HG03442 (cell line): ENCODE measurements at regions not wholly inside any gene's neighbourhood (a gene's known extent, or its start where the extent isn't known, plus 50 kb on each side); places are given as distances from the start of the nearest gene placed in this dataset.

Experiments
- ATAC-seq: cut with Tn5 transposase; IDR thresholded peaks from one replicate; pipeline ENCODE4 v1.9.1; 2021; ENCODE audit warnings: mild to moderate bottlenecking, moderate library complexity; ENCODE audit not compliant: unreplicated experiment

- no peak for ATAC-seq
Observed at GRCh38 chr4:165666836-165667235, 206.2 kb upstream of the TLL1 start.

- ATAC-seq = no peak
Observed at GRCh38 chr4:165667969-165668368, 205.1 kb upstream of the TLL1 start.

DNA sequence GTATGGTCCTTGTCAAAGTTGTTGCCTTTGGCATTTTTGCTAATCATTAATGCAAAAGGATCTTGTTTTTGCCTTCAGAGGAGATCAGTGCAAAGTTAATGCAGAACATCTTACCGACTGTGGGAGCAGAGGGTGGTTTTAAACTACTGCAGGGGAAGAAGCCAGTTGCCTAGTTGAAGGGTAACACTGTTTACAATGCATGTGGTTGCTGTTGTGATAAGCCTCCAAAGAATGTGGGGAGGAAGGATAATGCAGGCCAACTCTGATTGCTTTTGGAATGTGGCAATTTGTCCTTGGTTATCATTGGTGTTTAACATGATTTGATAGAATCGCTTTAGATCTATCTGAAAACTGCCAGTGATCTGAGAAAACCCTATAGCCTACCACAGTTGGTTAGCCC lies 204.3 kb upstream of the TLL1 start:
- no peak for ATAC-seq

DNA sequence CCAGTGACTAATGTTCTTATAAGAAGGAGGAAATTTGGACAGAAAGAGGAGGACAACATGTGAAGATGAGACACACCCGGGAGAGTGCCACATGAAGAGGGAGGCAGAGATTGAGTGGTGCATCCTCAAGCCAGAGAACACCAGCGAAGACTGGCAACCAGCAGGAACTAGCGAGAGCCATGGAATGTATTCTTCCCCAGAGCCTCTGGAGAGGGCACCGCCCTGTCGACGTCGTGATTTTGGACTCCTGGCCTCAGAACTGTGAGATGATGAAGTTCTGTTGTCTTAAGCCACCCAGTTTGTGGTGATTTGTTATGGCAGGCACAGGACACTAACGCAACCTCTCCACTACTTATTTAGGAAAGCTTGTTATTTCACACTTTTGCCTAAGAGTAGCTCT lies 196.0 kb upstream of the TLL1 start:
- no peak for ATAC-seq

DNA sequence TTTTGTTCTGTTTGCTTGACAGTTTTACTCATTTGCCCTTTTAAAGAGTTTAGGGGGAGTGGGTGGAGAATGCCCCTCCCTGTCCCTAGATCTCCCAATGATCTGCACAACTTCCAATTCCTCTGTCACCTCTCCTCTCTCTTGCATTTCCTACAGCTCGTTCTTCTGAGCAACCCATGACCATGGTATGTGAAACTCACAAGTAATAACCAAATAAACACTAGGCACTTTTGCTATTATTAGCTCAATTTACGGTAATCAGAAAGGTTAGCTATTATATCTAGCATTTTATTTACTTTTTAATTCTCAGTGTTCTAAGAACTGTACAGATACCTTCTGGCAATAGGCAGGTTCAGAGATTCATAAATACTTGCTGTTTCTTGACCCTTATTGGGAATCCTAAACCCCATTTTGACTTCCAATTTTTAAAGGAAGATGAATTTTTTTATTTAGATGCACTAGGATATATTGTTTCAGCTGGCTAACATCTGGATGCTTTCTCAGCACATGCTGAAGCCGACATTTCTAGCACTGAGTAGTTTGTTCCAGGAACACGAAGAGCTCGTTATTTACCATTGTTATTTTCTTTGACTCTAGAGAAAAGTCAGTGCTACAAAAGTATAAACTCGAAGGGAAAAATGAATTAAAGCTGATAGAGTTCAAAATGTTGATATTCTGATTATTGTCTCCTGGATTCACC lies 194.7 kb upstream of the TLL1 start:
- ATAC-seq = no peak

DNA sequence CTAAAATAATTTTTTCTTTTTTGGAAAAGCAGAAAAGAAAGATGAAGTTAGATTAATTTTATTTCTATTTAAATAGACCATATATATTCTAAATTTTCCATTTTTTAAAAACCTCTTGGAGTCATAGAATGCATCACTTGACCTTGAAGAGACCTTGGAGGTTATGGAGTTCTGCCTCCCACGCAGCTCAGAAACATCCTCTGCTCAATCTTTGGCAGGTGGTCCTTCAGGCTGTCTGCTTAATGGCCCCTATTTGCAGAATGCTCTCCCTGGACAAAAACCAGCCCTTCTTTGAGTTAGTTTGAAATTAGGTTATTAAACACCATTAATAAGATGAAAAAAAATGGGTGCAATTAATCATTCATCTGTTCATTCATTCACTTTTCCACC lies 194.1 kb upstream of the TLL1 start:
- no peak for ATAC-seq

DNA sequence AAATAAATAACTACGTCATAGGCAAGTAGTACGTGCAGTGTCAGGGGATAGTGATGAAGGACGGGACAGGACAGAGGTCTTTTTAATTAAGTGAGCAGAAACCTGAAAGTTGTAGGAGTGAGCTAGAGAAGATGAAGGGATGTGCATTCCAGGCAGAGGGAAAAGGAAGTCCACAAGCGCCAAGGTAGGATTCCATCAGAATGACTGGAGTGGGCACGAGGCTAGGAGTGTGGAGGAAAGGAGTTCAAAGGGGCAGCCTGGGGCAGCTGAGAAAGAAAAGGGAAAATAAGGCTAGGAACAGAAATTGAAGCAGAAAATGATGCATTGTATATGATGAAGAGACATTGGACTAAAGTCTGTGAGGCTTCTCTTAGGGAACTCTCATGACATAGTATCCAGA lies 192.2 kb upstream of the TLL1 start:
- ATAC-seq = no peak

DNA sequence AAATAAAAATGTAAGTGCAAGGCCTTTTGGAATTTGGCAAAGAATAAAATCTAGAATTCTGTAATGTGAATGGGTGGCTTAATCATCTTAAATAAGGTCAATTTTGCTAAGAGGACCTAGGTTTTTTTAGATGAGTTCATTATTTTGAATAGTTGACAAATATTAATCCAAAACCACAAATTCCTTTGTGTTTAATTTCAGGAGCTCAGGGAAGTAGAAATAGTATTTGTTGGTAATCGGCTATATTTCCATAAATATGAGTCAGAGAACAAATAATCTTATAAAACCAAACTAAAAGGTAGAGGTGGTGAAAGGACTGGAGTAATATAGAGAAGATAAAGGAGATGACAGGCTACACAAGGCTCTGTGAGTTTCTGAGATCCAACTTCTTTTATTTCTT lies 190.4 kb upstream of the TLL1 start:
- no peak for ATAC-seq

DNA sequence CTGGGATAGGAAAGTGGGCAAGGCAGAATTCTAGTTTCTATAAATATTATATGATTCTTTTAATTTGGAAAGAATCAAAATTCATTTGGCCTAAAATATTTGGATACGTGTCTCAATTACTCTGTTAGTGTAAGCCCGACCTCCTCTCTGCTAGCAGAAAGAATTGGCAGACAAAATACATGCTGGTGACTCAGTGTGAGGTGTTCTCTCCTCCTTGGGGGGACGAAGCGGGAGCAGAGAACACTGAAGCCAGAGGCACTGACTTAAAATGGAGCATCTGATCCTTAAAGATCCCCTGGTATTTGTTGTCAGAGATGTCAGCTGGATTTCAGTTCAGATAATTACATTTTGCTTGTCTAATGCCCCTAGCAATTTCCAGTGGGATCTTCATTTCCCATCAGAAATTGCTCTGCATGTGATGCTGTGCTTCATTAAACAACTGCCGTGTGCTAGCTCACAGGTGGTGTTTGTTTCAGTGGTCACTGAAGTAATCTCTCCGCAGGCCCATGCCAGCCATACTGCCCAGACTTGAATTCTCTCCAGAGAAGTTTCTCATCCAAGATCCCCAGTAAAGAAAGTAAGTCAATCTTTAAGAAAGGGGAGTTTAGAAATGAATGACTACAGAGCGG lies 188.7 kb upstream of the TLL1 start:
- no peak for ATAC-seq

- ATAC-seq = no peak
Observed at GRCh38 chr4:165686756-165687155, 186.3 kb upstream of the TLL1 start.

GRCh38 chr4:165689159-165689558 lies 183.9 kb upstream of the TLL1 start:
- no peak for ATAC-seq

DNA sequence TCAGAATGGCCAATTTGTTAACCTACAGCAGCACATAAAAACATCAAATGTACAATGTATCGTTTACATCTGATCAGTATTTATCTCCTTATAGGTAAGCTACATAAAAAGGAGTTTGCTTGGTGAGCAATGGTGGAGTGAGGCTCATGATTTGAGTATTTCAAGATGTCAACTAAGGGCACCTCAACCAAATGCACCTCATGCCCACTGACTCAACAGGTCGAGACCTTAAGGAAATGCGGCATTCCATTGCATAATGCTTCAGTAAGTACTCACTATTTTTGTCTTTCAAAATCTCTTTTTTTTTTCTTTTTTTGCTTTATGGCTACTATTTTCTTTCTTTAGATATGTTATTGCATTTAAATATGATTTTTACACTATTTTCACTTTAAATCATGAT lies 181.0 kb upstream of the TLL1 start:
- ATAC-seq = no peak

GRCh38 chr4:165698272-165698671 lies 174.8 kb upstream of the TLL1 start:
- ATAC-seq = no peak

- ATAC-seq = no peak
Observed at GRCh38 chr4:165699055-165699454, 174.0 kb upstream of the TLL1 start.

- ATAC-seq = no peak
Observed at GRCh38 chr4:165700855-165701254, 172.2 kb upstream of the TLL1 start.

GRCh38 chr4:165707128-165707527 lies 165.9 kb upstream of the TLL1 start:
- no peak for ATAC-seq

GRCh38 chr4:165709516-165709915 lies 163.5 kb upstream of the TLL1 start:
- ATAC-seq = no peak

GRCh38 chr4:165709973-165710526 lies 163.0 kb upstream of the TLL1 start:
- no peak for ATAC-seq

DNA sequence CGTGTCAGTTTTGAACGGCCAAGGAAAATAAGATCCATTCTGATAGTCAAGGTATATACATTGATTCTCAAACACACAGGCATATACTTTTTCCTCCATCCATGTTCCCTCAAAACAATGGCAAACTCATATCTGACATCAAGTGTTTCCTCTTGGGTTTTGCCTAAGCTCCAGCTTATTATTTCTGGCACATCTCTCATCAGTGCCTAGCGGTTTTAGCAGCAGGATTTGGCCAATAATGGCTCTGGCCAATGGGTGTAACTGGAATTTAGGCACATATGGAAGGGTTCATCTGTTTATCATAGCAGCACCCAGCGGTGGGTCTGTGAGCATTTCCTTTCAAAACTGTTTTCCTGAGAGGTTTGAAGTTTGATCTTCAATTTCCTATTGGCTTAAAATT lies 161.6 kb upstream of the TLL1 start:
- no peak for ATAC-seq

DNA sequence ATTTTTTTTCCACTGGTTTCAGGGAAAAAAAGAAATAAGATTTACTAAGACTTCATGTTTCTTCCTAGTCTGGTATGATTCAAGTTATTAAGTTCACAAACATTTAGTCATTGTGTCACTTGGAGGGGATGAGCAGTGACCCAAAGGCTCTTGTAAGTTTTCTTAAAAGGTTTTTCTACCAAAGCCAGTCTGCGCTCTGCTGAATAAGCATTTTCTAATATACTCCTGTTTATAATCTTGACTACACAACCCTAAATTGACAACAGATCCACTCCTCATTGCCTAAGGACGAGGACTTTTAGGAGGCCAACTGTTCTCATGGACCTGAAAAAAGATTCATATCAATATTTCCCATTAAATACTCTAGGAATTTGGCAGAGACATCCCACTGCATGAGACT lies 161.1 kb upstream of the TLL1 start:
- no peak for ATAC-seq

- no peak for ATAC-seq
Observed at GRCh38 chr4:165714650-165715049, 158.4 kb upstream of the TLL1 start.

GRCh38 chr4:165715211-165715610 lies 157.8 kb upstream of the TLL1 start:
- ATAC-seq = no peak

GRCh38 chr4:165715989-165716388 lies 157.0 kb upstream of the TLL1 start:
- no peak for ATAC-seq
